ENCODE measurements at regions not wholly inside any gene's neighbourhood (a gene's known extent, or its start where the extent isn't known, plus 50 kb on each side); places are given as distances from the start of the nearest gene placed in this dataset.

DNA sequence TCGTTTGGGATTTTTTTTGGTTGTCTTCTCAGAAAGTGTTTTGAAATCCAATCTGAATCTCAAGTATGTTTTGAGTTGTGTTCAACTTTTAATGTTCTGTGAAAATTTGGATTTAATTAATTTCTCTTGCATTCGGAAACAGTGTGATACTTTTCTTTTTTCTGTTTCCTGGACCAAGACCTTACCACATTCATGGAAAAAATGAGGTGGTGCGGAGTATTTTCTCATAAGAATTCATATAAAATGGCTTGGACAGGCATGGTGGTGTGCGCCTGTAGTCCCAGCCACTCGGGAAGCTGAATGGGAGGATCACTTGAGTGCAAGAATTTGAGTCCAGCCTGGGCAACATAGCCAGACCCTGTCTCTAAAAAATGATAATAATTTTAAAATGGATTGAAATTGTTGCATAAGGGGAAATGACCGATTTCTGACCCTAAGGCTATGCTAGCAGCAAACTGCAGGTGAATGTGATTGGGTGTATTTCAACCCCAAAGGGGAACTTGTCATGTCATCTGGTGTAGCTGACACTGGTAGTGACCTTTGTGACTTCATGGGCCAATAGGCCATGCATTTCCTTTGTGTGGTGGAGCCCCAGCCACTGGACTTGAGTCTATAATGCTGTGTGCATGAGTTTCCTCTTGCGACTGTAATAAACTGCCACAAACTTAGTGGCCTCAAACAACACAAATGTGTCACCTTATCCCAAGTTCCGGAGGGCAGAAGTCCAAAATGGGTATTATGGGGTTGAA lies 123.5 kb upstream of the RFLNA start:
- peaks cover 2% of the 10 kb centered on the region for H3K27me3 Mint-ChIP-seq (ENCODE audit: low read depth)
- no peak for ATAC-seq
- no peaks in the 10 kb centered on the region for H3K9me3 Mint-ChIP-seq
- no peak for DNase-seq
- no peaks in the 10 kb centered on the region for H3K36me3 Mint-ChIP-seq (ENCODE audit: insufficient read depth)
- H3K4me1 Mint-ChIP-seq (ENCODE audit: low read depth), result no peaks in the 10 kb centered on the region
- no peak overlapping the region for H3K4me3 Mint-ChIP-seq

DNA sequence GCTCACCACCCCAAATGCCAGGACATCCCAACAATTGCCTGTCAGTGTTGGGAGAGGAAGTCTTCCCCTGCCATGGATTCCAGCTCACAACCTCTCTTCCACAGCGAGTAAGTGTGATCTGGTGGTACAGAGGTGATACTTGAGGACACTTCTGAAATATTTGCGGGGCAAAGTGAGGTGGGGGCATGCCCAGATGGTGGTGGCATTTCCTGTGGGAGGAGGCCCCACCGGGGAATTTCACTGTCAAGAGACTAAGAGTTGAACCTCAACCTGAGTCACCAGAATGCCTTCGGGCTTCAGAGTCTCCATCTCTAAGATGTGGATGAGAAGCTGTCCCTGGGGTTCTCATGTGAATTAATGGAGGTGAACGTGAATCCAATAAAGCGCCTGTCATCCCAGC lies 122.3 kb upstream of the RFLNA start:
- ATAC-seq, result no peak
- peaks cover 2% of the 10 kb centered on the region for H3K27me3 Mint-ChIP-seq (ENCODE audit: low read depth)
- H3K4me1 Mint-ChIP-seq (ENCODE audit: low read depth), result no peaks in the 10 kb centered on the region

DNA sequence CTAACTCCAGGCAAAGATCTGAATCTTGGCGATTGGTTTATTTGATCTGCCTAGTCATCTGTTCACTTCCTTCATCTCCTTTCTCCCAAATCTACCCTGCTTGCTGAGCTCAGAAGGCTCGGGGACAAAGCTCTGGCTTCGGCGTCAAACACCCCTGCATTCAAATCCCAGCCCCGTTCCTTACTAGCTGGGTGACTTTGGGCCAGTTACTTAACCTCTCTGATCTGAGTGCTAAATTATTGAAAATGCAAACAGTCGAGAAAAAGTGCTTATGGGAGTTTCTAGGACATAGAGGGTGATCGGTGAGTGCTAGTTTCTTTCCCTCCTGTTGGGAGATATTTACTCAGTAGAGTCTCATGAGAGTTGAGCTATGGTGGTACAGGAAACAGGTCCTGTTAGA lies 121.2 kb upstream of the RFLNA start:
- Mint-ChIP-seq H3K9me3 (no peaks in the 10 kb centered on the region), H3K4me3 (no peak overlapping the region), H3K36me3 (ENCODE audit: insufficient read depth) (no peaks in the 10 kb centered on the region), H3K4me1 (ENCODE audit: low read depth) (no peaks in the 10 kb centered on the region), H3K27me3 (ENCODE audit: low read depth) (peaks cover 2% of the 10 kb centered on the region)
- no peak for ATAC-seq
- no peak for DNase-seq

More for the DNA sequence above, 122.3 kb upstream of the RFLNA start:
- no peaks in the 10 kb centered on the region for H3K36me3 Mint-ChIP-seq (ENCODE audit: insufficient read depth)
- no peak overlapping the region for H3K4me3 Mint-ChIP-seq
- DNase-seq, result no peak
- H3K9me3 Mint-ChIP-seq, result no peaks in the 10 kb centered on the region

DNA sequence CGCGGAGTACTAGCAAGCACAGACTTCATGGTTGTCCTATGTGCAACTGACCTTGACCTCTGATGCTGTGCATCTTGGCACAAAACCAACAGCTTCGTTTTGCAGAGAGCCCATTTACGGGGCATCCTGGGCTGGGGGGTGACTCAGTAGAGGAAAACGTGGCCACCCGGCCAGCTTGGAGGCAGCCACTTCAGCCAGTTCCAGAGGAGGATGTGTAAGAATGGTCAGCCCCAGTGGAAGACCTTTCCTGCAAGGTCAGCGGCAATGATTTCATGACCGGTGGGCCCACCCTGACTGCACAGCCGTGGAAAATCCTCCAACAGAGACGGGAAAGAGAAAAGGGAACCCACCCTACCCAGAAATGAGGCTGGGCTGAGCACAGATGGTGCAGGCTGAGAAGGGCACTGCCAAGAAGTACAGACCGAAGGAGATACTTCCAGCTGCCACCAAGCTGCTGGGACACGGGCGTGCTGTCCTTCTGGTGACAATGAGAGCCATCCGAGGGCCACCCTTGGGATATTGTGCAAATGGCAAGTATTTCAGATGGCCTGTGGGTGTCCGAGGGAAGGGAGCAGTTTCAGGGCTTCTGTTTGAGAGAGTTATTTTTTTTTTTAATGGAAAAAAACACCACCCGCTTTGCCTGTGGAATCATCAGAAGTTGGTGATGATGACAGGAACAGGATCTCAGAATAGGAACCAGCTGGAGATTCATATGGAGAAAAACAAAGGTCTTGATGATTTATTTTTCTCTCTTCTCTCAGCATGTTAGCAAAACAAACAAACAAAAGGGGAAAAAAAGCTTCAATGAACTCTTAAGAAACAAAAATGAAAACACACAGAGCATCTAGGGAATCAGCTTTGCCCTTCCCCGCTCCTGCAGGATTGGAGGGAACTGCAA lies 120.2 kb upstream of the RFLNA start:
- Mint-ChIP-seq H3K36me3 (ENCODE audit: insufficient read depth) (no peaks in the 10 kb centered on the region), H3K4me1 (ENCODE audit: low read depth) (no peaks in the 10 kb centered on the region)

DNA sequence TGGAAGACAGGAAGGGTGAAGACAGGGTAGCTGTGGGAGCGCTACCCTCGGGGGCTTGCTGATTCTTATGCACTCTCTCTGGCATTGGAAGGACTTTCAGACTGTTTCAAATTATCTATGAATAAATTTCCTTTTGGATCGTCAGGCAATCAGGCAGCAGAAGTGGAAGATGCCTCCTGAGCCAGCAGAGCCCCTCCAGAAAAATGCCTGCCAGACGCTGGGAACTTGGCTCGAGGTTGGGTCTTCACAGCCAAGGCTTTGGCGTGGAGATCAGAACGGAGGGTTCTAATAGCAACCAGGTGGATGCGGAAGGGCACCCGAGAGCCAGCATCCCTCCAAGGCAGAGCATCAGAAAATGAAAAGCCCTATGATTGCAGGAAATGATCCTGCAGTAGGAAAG lies 119.2 kb upstream of the RFLNA start:
- H3K9me3 Mint-ChIP-seq, result no peaks in the 10 kb centered on the region
- DNase-seq (no peak), ATAC-seq (no peak)
- no peaks in the 10 kb centered on the region for H3K36me3 Mint-ChIP-seq (ENCODE audit: insufficient read depth)
- H3K4me3 Mint-ChIP-seq, result no peak overlapping the region
- H3K27me3 Mint-ChIP-seq (ENCODE audit: low read depth), result peaks cover 2% of the 10 kb centered on the region
- H3K4me1 Mint-ChIP-seq (ENCODE audit: low read depth), result no peaks in the 10 kb centered on the region

More for the DNA sequence above, 120.2 kb upstream of the RFLNA start:
- Mint-ChIP-seq H3K27me3 (ENCODE audit: low read depth) (peaks cover 2% of the 10 kb centered on the region), H3K4me3 (no peak overlapping the region), H3K9me3 (no peaks in the 10 kb centered on the region)
- ATAC-seq (no peak), DNase-seq (no peak)

DNA sequence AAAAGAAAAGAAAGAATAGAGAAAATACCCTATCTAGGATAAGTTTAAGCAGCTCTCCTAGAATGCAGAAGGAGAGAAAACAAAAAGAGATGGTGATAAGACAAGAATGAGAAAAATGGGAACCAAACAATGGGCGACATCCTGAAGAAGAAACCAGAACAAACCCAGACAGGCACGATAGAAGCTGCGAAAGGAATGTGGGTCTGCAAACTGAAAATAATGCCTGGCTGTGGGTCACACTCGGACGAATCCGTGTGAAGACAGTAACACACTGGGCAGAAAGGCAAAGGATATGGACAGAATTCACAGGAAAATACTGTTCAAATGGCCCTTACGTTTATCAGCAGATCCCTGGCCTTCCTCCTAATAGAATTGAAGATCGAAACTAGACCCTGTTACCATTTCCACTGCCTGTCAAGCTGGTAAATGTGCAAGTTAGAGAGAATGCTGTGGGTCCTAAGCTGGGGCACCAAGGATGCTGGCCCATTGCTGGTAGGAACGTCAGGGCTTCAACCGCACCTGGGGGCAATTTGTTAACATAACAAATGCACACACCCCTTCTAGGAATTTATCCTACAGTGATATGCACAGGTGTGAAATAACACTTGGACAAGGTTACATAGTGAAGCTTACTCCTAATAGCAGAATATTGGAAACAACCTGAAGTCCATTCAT lies 117.5 kb upstream of the RFLNA start:
- ATAC-seq (no peak), DNase-seq (no peak)
- H3K4me1 Mint-ChIP-seq (ENCODE audit: low read depth), result no peaks in the 10 kb centered on the region
- H3K36me3 Mint-ChIP-seq (ENCODE audit: insufficient read depth), result no peaks in the 10 kb centered on the region
- H3K9me3 Mint-ChIP-seq, result no peaks in the 10 kb centered on the region
- H3K4me3 Mint-ChIP-seq, result no peak overlapping the region
- H3K27me3 Mint-ChIP-seq (ENCODE audit: low read depth), result peaks cover 2% of the 10 kb centered on the region

DNA sequence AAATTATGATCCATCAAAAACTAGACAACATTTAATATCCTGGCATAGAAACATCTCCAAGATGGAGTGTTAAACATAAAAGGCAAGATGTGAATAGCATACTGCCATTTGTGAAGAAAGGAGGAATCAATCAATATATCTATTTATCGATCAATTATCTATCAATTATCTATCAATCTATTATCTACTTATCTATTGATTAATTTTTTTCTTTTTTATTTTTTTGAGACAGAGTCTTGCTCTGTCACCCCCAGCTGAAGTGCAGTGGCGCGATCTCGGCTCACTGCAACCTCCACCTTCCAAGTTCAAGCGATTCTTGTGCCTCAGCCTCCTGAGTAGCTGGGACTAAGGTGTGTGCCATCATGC lies 117.0 kb upstream of the RFLNA start:
- no peak overlapping the region for H3K4me3 Mint-ChIP-seq
- DNase-seq (no peak), ATAC-seq (no peak)
- H3K9me3 Mint-ChIP-seq, result no peaks in the 10 kb centered on the region
- H3K27me3 Mint-ChIP-seq (ENCODE audit: low read depth), result peaks cover 2% of the 10 kb centered on the region
- H3K36me3 Mint-ChIP-seq (ENCODE audit: insufficient read depth), result no peaks in the 10 kb centered on the region
- no peaks in the 10 kb centered on the region for H3K4me1 Mint-ChIP-seq (ENCODE audit: low read depth)

DNA sequence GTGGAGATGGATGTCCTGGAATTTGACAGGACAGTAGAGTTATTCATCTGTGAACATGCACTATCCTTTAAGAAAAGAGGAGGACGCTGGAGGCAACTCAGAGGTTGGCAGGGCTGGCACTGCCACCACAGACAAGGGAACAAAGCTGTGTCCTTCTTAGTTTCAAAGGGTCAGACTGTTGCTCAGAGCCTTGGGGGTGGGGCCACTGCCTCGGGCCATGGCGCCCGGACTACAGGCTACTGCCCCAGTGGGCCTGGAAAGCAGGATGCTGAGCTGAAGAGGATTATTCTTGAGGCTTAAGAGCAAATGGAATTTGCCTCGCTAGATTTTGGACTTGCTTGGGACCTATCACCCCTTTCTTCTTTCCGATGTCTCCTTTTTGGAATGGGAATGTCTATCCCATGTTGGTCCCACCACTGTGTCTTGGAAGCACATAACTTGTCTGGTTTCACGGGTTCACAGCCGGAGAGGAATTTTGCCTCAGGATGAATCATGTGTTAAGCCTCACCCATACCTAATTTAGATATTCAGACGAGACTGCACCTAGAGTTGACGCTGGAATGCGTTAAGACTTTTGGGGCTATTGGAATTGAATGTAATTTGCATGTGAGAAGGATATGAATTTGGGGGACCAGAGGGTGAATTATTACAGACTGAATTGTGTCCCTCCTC lies 114.8 kb upstream of the RFLNA start:
- H3K4me3 Mint-ChIP-seq, result no peak overlapping the region
- ATAC-seq, result no peak
- peaks cover 2% of the 10 kb centered on the region for H3K27me3 Mint-ChIP-seq (ENCODE audit: low read depth)

DNA sequence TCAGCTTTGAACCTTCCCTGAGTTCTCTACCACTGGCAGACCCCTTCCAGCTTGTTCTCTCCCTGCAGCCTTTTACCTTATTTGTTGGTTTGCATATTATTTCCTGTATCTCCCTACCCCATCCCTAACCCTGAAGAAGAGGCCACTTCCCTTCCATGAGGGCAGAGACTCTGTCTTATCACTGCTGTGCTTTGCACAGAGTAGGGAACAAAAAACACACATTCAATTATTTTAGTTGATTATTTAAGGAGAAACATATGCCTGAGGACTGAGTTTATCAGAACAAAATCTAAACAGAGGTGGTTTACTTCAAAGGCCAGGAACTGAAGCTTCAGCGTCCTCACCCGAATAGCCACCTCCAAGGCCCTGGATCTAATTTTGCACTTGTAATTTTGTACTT lies 111.7 kb upstream of the RFLNA start:
- Mint-ChIP-seq H3K4me1 (ENCODE audit: low read depth) (no peaks in the 10 kb centered on the region), H3K4me3 (no peak overlapping the region), H3K36me3 (ENCODE audit: insufficient read depth) (no peaks in the 10 kb centered on the region), H3K27me3 (ENCODE audit: low read depth) (peaks cover 2% of the 10 kb centered on the region), H3K9me3 (no peaks in the 10 kb centered on the region)
- ATAC-seq, result no peak
- no peak for DNase-seq

More for the DNA sequence above, 114.8 kb upstream of the RFLNA start:
- Mint-ChIP-seq H3K4me1 (ENCODE audit: low read depth) (no peaks in the 10 kb centered on the region), H3K9me3 (no peaks in the 10 kb centered on the region), H3K36me3 (ENCODE audit: insufficient read depth) (no peaks in the 10 kb centered on the region)
- no peak for DNase-seq

DNA sequence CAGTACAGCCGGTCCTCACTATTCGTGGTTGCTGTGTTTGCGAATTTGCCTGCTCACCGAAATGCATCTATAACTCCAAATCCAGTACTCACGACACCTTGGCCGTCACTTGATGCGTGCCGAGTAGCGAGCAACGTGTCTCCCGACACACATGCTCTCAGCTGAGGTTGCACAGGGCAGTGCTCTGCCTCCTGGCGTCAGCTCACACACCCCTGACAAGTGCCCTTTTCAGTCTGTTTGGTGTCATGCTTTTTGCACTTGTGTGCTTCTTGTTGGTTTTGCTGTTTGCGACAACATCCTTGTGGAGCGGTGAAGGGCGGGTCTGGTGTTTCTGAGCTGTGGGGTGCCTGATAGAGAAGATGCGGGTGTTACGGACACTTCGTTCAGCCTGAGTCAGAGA lies 110.4 kb upstream of the RFLNA start:
- no peak for ATAC-seq
- DNase-seq, result no peak
- Mint-ChIP-seq H3K9me3 (no peaks in the 10 kb centered on the region), H3K4me1 (ENCODE audit: low read depth) (no peaks in the 10 kb centered on the region), H3K36me3 (ENCODE audit: insufficient read depth) (no peaks in the 10 kb centered on the region), H3K27me3 (ENCODE audit: low read depth) (no peaks in the 10 kb centered on the region), H3K4me3 (no peak overlapping the region)

DNA sequence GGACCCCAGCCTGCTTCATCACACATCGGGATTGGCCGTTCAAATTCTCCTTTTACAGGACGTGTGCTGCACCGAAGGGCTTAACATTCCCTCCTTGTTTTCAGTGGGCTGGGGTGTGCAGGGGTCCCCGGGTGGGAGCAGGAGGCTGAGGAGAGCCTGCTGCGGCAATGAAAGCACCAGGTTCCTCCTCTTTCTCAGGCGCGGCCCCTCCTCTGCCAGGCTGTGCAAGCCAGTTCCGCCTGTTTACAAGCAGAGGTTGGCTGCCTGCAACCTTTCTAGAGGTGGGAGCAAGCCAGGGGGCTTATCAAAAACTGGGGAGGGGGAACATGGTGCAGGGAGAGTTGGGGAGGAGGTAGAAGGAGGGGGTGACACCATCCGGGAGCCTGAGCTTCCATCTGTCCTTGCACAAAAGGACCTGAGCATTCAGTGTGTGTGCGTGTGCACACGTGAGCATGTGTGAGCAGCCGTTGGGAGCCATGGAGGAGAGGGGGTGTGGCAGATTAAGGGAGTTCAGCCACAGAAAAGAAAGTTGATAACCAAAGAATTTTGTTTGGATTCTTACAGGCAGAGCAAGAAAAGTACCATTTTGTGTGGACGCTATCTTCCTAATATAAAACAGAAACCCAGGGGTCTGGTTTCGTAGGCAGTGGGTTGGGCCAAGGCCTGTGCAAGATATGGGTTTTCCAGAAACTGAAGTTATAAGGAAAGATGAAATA lies 108.8 kb upstream of the RFLNA start:
- Mint-ChIP-seq H3K27me3 (ENCODE audit: low read depth) (no peaks in the 10 kb centered on the region), H3K4me3 (no peak overlapping the region), H3K4me1 (ENCODE audit: low read depth) (no peaks in the 10 kb centered on the region), H3K9me3 (no peaks in the 10 kb centered on the region), H3K36me3 (ENCODE audit: insufficient read depth) (no peaks in the 10 kb centered on the region)
- no peak for ATAC-seq
- no peak for DNase-seq

DNA sequence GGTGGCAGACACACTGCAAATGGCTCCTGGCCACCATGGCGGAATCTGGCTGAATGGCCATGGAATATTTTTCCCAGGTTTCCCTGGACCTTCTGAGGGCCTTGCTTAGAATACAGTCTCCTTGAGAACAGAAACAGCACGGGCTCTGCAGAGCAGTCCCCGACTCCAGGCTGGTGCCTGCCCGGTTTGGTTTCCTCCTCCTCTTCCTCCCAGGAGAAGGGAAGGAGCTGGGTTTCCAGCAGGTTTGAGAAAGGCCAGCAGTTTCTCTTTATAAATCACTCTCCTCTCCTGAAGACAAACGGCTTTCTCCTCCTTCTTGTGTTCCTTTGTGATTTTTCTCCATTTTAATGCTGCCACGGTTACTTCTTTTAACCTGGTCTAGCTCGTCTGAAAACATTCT lies 106.8 kb upstream of the RFLNA start:
- Mint-ChIP-seq H3K36me3 (ENCODE audit: insufficient read depth) (no peaks in the 10 kb centered on the region), H3K4me1 (ENCODE audit: low read depth) (no peaks in the 10 kb centered on the region), H3K4me3 (no peak overlapping the region), H3K9me3 (no peaks in the 10 kb centered on the region), H3K27me3 (ENCODE audit: low read depth) (peaks cover 3% of the 10 kb centered on the region)
- DNase-seq (no peak), ATAC-seq (no peak)

DNA sequence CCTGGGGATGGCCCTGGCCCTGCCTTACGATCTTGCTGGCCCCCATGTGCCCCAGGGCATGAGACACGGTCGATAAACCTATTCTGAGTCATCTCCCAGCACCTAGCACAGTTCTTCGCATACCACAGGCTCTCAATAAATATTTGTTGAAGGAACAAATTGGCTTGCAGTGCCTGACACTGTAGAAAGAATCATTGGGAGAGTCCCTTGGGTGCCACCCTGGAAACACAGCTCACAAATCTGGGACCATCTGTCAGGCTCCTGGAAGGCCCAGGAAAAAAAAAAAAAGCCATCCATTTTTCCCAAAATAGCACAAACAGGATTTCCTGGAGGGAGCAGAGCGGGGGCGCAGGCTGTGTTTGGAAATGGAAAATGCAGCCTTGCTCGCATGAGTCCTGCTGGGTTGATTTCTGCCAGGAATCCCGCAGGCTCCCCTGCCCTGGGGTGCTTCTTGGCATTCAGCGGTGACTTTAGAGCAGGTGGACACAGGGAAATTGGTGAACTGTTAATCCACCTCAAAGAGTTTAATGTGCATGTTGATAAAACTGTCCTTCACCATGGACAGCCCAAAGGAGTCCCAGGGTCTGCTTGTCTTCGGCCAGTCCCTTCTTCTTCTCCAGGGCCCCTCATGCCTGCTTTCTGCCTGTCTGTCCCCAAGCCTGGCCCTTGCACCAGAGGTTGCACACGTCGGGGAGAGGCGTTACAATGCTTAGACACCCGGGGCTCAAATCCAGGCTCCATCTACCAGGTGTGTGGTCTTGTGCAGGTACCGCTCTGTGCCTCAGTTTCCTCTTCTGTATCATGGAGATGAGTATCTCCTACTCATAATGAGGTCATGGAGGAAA lies 106.1 kb upstream of the RFLNA start:
- no peak for ATAC-seq
- Mint-ChIP-seq H3K4me3 (no peak overlapping the region), H3K9me3 (no peaks in the 10 kb centered on the region), H3K27me3 (ENCODE audit: low read depth) (peaks cover 3% of the 10 kb centered on the region), H3K36me3 (ENCODE audit: insufficient read depth) (no peaks in the 10 kb centered on the region), H3K4me1 (ENCODE audit: low read depth) (no peaks in the 10 kb centered on the region)
- DNase-seq, result no peak
